Ishikawa (cell line): ENCODE measurements at regions not wholly inside any gene's neighbourhood (a gene's known extent, or its start where the extent isn't known, plus 50 kb on each side); places are given as distances from the start of the nearest gene placed in this dataset.

ENCODE experiments used
- CEBPB ChIP-seq: IDR thresholded peaks from 2 replicates; pipeline ENCODE4 v1.6.1; 2012
- CREB1 ChIP-seq: IDR thresholded peaks from 2 replicates; pipeline ENCODE4 v1.6.1; 2012; ENCODE audit warnings: low read depth
- EGR1 ChIP-seq: IDR thresholded peaks from 2 replicates; pipeline ENCODE4 v1.6.1; 2012
- EP300 ChIP-seq: IDR thresholded peaks from 2 replicates; pipeline ENCODE4 v1.6.1; 2012; ENCODE audit warnings: borderline replicate concordance
- FOXM1 ChIP-seq: IDR thresholded peaks from 2 replicates; pipeline ENCODE4 v1.6.1; 2012; ENCODE audit warnings: low read depth, borderline replicate concordance
- NFIC ChIP-seq: IDR thresholded peaks from 2 replicates; pipeline ENCODE4 v1.6.1; 2012
- RAD21 ChIP-seq: IDR thresholded peaks from 2 replicates; pipeline ENCODE4 v1.6.1; 2012; ENCODE audit warnings: low read depth
- TAF1 ChIP-seq: IDR thresholded peaks from 2 replicates; pipeline ENCODE4 v1.6.1; 2012; ENCODE audit warnings: low read depth, mild to moderate bottlenecking
- TCF12 ChIP-seq: IDR thresholded peaks from 2 replicates; pipeline ENCODE4 v1.6.1; 2012; ENCODE audit warnings: low read depth
- TEAD4 ChIP-seq: IDR thresholded peaks from 2 replicates; pipeline ENCODE4 v1.6.1; 2012
- YY1 ChIP-seq: IDR thresholded peaks from 2 replicates; pipeline ENCODE4 v1.6.1; 2012; ENCODE audit warnings: low read depth
- ZBTB7A ChIP-seq: IDR thresholded peaks from 2 replicates; pipeline ENCODE4 v1.6.1; 2012; ENCODE audit warnings: low read depth
- TF ChIP-seq, protein P1 (sequence below): IDR thresholded peaks from 2 replicates; pipeline ENCODE4 v1.6.1; 2012
- TF ChIP-seq, protein P2 (sequence below): IDR thresholded peaks from 2 replicates; pipeline ENCODE4 v1.6.1; 2012
- TF ChIP-seq, protein P3 (sequence below): IDR thresholded peaks from 2 replicates; pipeline ENCODE4 v1.6.1; 2012; ENCODE audit warnings: low read depth, mild to moderate bottlenecking

DNA sequence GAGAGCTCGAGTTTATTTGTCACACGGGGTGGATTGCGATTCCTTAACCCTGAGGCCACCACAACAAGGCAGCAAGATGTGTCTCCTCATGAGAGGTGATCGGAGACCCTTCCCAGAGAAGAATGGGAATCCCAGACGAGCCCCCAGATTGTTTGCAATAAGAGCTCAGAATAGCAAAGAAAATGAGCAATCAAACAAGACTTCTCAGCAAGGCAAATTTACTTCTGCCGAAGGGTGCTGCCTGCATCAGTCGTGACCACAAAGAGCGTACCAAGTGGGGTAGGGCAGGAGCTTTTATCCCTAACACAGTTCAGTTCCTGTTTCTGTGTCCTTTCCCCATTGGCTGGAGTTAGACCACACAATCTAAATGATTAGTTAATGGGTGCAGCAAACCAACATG is 237.5 kb upstream of the SYT4 start:
- no peak for TF ChIP-seq NFIC

DNA sequence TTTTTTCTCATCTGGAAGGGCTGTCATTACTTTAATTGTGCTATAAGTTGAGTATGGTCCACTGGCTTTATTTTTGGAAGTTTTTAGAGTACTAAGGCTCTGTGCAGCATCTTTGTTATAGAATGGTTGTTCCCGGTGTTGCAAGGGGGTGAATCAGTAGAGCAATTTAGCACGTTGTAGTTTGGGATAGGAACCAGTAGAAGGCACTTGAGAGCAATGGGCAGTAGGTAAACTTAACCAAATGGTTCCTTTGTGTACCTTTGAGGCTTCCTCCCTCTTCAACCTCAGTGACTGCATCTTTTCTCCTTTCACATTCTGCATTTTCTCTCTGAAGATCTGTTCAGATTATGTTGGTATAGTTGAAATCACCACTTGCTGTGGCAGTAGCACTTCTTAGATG is 238.2 kb upstream of the SYT4 start:
- TF ChIP-seq YY1: no peak
- TF ChIP-seq CEBPB: no peak
- TF ChIP-seq, protein P1, sequence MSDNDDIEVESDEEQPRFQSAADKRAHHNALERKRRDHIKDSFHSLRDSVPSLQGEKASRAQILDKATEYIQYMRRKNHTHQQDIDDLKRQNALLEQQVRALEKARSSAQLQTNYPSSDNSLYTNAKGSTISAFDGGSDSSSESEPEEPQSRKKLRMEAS: no peak
- no peak for TF ChIP-seq NFIC
- no peak for TF ChIP-seq TAF1
- TF ChIP-seq RAD21: no peak
- no peak for TF ChIP-seq EP300
- no peak for TF ChIP-seq EGR1
- no peak for TF ChIP-seq TEAD4
- no peak for TF ChIP-seq TCF12
- TF ChIP-seq, protein P2, sequence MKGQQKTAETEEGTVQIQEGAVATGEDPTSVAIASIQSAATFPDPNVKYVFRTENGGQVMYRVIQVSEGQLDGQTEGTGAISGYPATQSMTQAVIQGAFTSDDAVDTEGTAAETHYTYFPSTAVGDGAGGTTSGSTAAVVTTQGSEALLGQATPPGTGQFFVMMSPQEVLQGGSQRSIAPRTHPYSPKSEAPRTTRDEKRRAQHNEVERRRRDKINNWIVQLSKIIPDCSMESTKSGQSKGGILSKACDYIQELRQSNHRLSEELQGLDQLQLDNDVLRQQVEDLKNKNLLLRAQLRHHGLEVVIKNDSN: no peak
- TF ChIP-seq ZBTB7A: no peak

DNA sequence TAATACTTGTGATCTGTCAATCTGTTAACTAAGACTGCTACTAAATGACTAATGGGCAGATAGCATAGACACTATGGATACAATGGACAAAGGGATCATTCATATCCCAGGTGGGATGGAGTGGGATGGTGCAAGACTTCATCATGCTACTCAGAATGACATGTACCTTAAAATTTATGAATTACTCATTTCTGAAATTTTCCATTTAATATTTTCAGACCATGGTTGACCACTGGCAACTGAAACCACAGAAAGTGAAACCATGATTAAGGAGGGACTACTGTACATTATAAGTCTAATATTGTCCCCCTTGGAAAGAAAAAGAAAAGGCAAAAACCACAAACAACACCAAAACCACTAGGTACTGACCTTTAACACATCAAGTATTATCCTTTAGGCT is 247.0 kb upstream of the SYT4 start:
- TF ChIP-seq ZBTB7A (no peak), EGR1 (no peak)
- TF ChIP-seq, protein P2: no peak

DNA sequence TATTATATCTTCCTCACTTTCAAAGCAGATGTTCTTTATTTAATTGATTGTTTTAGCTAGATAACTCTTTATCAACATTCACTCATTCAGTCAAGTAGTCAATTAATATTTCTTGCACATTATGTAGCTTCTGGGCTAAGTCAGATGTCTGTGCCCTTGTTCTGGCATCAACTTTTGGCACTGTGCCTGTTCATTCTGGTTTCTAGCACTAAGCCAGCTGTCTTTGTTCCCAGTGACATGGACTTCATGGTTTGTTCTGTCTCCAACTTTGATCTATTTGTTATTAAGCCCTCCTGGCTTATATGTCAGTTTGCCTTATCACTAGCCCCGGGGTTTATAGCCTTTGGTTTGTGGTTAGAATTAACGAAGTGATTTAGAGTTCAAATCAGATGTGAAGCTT is 247.9 kb upstream of the SYT4 start:
- TF ChIP-seq ZBTB7A: no peak

DNA sequence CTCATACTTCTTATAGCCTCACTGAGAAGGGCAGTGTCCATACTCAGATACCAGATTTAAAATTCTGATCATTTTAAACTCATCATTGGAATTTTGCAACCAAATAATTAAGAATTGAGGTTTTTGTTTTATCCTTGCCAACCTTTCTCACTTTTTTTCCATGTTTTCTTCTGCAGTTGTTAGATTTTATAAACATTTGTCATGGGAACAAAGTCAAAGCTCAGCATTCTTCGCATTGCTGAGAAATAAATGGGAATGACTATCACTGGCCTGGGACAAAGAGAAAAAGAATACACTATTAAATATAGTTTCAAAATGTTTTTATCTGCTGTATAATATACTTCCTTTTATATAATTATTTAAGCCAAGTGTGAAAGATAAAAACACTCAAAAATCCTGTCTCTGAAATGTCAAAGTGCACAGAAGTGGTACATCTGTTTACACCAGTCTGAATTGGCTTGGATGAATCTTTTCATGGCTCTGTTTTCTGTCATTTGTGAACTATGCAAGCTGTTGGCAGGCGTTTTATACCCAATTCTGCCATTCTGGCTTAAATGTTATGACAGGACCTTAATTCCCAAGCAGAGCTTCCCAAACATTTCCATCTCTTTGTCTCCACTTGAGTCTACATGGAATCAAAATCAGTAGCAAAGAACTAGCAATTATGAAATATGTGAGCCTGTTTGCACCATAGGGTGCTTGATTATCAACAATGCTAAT is 249.3 kb upstream of the SYT4 start:
- TF ChIP-seq ZBTB7A (no peak), TAF1 (no peak), NFIC (no peak), EGR1 (no peak), CREB1 (no peak), RAD21 (no peak), FOXM1 (no peak), CEBPB (no peak), TEAD4 (no peak), YY1 (no peak), TCF12 (no peak), EP300 (no peak)
- TF ChIP-seq, protein P2: no peak
- TF ChIP-seq, protein P3, sequence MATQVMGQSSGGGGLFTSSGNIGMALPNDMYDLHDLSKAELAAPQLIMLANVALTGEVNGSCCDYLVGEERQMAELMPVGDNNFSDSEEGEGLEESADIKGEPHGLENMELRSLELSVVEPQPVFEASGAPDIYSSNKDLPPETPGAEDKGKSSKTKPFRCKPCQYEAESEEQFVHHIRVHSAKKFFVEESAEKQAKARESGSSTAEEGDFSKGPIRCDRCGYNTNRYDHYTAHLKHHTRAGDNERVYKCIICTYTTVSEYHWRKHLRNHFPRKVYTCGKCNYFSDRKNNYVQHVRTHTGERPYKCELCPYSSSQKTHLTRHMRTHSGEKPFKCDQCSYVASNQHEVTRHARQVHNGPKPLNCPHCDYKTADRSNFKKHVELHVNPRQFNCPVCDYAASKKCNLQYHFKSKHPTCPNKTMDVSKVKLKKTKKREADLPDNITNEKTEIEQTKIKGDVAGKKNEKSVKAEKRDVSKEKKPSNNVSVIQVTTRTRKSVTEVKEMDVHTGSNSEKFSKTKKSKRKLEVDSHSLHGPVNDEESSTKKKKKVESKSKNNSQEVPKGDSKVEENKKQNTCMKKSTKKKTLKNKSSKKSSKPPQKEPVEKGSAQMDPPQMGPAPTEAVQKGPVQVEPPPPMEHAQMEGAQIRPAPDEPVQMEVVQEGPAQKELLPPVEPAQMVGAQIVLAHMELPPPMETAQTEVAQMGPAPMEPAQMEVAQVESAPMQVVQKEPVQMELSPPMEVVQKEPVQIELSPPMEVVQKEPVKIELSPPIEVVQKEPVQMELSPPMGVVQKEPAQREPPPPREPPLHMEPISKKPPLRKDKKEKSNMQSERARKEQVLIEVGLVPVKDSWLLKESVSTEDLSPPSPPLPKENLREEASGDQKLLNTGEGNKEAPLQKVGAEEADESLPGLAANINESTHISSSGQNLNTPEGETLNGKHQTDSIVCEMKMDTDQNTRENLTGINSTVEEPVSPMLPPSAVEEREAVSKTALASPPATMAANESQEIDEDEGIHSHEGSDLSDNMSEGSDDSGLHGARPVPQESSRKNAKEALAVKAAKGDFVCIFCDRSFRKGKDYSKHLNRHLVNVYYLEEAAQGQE: no peak
- TF ChIP-seq, protein P1: no peak

DNA sequence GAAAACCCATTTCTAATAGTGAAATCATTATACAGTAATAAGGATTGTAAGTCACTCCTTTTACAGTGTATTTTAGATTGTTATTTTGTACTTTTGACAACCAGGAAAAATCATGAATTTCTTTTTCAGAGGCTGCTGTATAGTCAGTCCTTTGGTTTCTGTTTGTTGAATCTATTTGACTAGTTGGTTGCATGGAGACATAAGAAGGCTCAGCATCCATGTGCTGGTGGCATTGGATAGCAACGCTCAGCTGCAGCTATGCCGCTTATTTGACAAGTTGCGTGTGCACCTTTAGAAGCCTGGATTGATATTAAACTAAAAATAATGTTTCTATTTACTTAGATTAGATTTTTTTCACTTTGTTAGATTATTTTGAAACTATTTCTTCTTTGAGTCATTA is 254.1 kb upstream of the SYT4 start:
- TF ChIP-seq TEAD4 (no peak), TCF12 (no peak), ZBTB7A (no peak), EP300 (no peak), RAD21 (no peak), TAF1 (no peak), NFIC (no peak), FOXM1 (no peak), CEBPB (no peak), YY1 (no peak), CREB1 (no peak)
- TF ChIP-seq, protein P2: no peak
- TF ChIP-seq, protein P3: no peak
